HepG2 (cell line): ENCODE measurements at regions not wholly inside any gene's neighbourhood (a gene's known extent, or its start where the extent isn't known, plus 50 kb on each side); places are given as distances from the start of the nearest gene placed in this dataset.

ENCODE experiments used
- REPIN1 ChIP-seq: sonication (generic); formaldehyde crosslinking; IDR thresholded peaks from 2 replicates; pipeline ENCODE4 v1.8.0; 2022; ENCODE audit warnings: missing genetic modification reagents, low read depth, mild to moderate bottlenecking, borderline replicate concordance
- RFX5 ChIP-seq: IDR thresholded peaks from 2 replicates; pipeline ENCODE4 v1.6.1; 2011; ENCODE audit warnings: low read depth, low read length, improper control_type of control experiment
- U2AF2 ChIP-seq: fragments of 200-400 bp; formaldehyde crosslinking; IDR thresholded peaks from 2 replicates; pipeline ENCODE4 v1.6.1; 2017; ENCODE audit warnings: low read depth, mild to moderate bottlenecking, low read length
- TF ChIP-seq, protein P1 (sequence below): sonication (generic); formaldehyde crosslinking; IDR thresholded peaks from 2 replicates; pipeline ENCODE4 v1.8.1; 2023; ENCODE audit warnings: mild to moderate bottlenecking, inconsistent platforms, moderate library complexity, missing genetic modification reagents, borderline replicate concordance

DNA sequence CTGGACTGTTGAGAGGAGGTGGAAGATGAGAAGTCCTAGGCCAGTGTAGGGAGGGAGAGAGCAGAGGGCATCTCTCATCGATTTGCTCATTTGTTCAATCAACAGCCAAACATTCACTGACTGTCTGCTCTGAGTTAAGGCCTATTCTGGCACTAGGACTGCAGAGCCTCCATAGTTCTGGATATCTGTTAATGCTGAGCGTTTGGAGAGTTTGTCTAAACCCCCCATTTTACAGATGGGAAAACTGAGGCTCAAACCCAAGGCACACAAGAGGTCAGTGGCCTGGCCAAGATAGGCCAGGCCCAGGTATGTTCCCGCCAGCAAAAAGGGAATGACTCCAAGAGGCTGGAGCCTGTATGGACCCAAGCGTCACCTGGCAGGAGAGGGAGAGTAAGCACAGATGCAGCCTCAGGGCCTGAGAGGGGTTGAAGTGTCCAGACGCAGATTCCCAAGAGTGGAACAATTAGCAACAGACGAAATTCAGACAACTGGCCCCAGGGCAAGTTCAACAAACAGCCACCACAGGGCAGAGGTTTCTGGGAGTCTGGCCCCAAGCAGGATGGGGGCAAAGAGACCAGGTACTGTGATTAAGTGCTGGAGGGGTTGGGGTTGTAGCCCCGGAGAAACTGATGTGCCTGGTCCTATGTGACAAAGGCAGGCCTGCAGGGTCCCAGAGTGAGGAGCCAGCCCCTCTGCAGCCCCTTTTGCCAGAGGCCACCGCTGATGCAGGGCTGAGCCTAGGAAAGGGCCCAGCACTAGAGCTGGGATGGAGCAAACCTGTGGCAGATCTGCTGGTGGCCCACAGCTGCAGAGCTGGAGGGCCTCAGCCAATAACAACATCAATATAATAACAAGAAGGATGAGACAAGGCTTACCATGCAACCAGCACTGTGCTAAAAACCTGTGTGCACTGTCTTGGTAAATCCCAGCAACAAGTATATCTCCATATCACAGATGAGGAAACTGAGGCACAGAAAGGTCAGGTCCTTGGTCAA lies 245.1 kb upstream of the TLE3 start:
- TF ChIP-seq, protein P1, sequence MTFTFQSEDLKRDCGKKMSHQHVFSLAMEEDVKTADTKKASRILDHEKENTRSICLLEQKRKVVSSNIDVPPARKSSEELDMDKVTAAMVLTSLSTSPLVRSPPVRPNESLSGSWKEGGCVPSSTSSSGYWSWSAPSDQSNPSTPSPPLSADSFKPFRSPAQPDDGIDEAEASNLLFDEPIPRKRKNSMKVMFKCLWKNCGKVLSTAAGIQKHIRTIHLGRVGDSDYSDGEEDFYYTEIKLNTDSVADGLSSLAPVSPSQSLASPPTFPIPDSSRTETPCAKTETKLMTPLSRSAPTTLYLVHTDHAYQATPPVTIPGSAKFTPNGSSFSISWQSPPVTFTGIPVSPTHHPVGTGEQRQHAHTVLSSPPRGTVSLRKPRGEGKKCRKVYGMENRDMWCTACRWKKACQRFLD, result no peak
- TF ChIP-seq REPIN1 (CRISPR knock-in tag) (no peak), U2AF2 (no peak), RFX5 (no peak)
